HEK293T (cell line): ENCODE measurements at regions not wholly inside any gene's neighbourhood (a gene's known extent, or its start where the extent isn't known, plus 50 kb on each side); places are given as distances from the start of the nearest gene placed in this dataset.

Experiments
- ARNT ChIP-seq: fragments of 450-650 bp; IDR thresholded peaks from 2 replicates; pipeline ENCODE4 v1.6.1; 2017; ENCODE audit warnings: mild to moderate bottlenecking
- BHLHE40 ChIP-seq: fragments of 450-650 bp; IDR thresholded peaks from 2 replicates; pipeline ENCODE4 v1.6.1; 2016; ENCODE audit warnings: mild to moderate bottlenecking, moderate library complexity, borderline replicate concordance
- FOXK2 ChIP-seq: fragments of 450-650 bp; IDR thresholded peaks from 2 replicates; pipeline ENCODE4 v1.6.1; 2016; ENCODE audit warnings: mild to moderate bottlenecking
- FOXM1 ChIP-seq: fragments of 450-650 bp; IDR thresholded peaks from 2 replicates; pipeline ENCODE4 v1.6.1; 2017; ENCODE audit warnings: mild to moderate bottlenecking, borderline replicate concordance
- HDGF ChIP-seq: fragments of 450-650 bp; IDR thresholded peaks from 2 replicates; pipeline ENCODE4 v1.6.1; 2017; ENCODE audit warnings: antibody characterized with exemption, borderline replicate concordance
- SP1 ChIP-seq: fragments of 450-650 bp; IDR thresholded peaks from 2 replicates; pipeline ENCODE4 v1.6.1; 2017

DNA sequence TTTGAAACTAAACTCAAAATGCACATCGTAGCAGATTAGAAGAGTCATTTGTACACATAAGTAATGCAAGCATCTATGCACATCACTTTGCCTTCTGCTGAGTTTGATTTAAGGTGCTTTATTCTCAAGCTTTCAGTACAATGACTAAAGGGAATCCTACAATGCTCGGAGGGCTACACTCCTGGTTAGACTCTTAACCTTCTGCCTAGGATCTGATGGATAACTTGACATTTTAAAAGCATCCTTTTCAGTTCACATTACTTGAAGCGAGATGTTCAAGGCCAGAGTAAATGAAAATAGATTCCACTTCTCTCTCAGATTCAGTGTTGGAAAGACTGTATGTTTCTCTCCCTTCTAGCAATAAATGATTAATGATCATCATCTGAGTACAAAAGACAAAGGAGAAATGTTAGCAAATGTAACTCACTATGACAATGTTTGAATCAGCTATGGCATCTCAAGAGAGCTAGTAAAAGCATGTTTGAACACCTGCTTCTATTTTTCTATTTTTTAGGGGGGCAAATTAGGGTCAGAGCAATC is 259.2 kb upstream of the ANO3 start:
- TF ChIP-seq FOXM1 (no peak), ARNT (no peak), BHLHE40 (no peak), HDGF (no peak), FOXK2 (no peak), SP1 (no peak)
